Femur (tissue), 1 donor: ENCODE measurements at regions not wholly inside any gene's neighbourhood (a gene's known extent, or its start where the extent isn't known, plus 50 kb on each side); places are given as distances from the start of the nearest gene placed in this dataset.
"Not testable (repeated sequence)": the region's sequence is repeated elsewhere in the genome, so short reads cannot be mapped to it uniquely, and the experiment has no call there.

Experiments
- DNase-seq: peaks from one replicate; pipeline ENCODE4 v3.0.0-alpha.2; 2017

GRCh38 chr13:63843766-63844699 is 2428.4 kb upstream of the PCDH20 start:
- DNase-seq, result no peak

- no peak for DNase-seq
Observed at GRCh38 chr13:63842102-63842501, 2426.5 kb upstream of the PCDH20 start.

GRCh38 chr13:63840551-63841421 is 2425.1 kb upstream of the PCDH20 start:
- DNase-seq, result no peak

GRCh38 chr13:63838366-63839110 is 2422.9 kb upstream of the PCDH20 start:
- DNase-seq, result no peak

GRCh38 chr13:63837701-63838100 is 2422.1 kb upstream of the PCDH20 start:
- DNase-seq, result not testable (repeated sequence)

GRCh38 chr13:63829609-63830008 is 2414.0 kb upstream of the PCDH20 start:
- DNase-seq, result not testable (repeated sequence)

GRCh38 chr13:63821785-63822184 is 2406.1 kb upstream of the PCDH20 start:
- not testable (repeated sequence) for DNase-seq

- DNase-seq, result not testable (repeated sequence)
Observed at GRCh38 chr13:63811428-63812004, 2395.9 kb upstream of the PCDH20 start.

- not testable (repeated sequence) for DNase-seq
Observed at GRCh38 chr13:63791134-63791533, 2375.5 kb upstream of the PCDH20 start.

- no peak for DNase-seq
Observed at GRCh38 chr13:63774133-63774532, 2358.5 kb upstream of the PCDH20 start.

- no peak for DNase-seq
Observed at GRCh38 chr13:63773476-63773875, 2357.8 kb upstream of the PCDH20 start.

- DNase-seq, result not testable (repeated sequence)
Observed at GRCh38 chr13:63757683-63758082, 2342.0 kb upstream of the PCDH20 start.

- not testable (repeated sequence) for DNase-seq
Observed at GRCh38 chr13:63749857-63750256, 2334.2 kb upstream of the PCDH20 start.

- DNase-seq, result not testable (repeated sequence)
Observed at GRCh38 chr13:63741814-63742101, 2326.1 kb upstream of the PCDH20 start.

GRCh38 chr13:63741029-63741813 is 2325.6 kb upstream of the PCDH20 start:
- no peak for DNase-seq

GRCh38 chr13:63739112-63739735 is 2323.6 kb upstream of the PCDH20 start:
- not testable (repeated sequence) for DNase-seq

- DNase-seq, result no peak
Observed at GRCh38 chr13:63737418-63737817, 2321.8 kb upstream of the PCDH20 start.

- no peak for DNase-seq
Observed at GRCh38 chr13:63731896-63732295, 2316.2 kb upstream of the PCDH20 start.

- DNase-seq, result not testable (repeated sequence)
Observed at GRCh38 chr13:63712159-63712558, 2296.5 kb upstream of the PCDH20 start.

GRCh38 chr13:63706751-63707150 is 2291.1 kb upstream of the PCDH20 start:
- DNase-seq, result no peak

GRCh38 chr13:63704521-63704920 is 2288.9 kb upstream of the PCDH20 start:
- DNase-seq, result no peak
